ENCODE measurements at regions not wholly inside any gene's neighbourhood (a gene's known extent, or its start where the extent isn't known, plus 50 kb on each side); places are given as distances from the start of the nearest gene placed in this dataset.
"Not testable (repeated sequence)": the region's sequence is repeated elsewhere in the genome, so short reads cannot be mapped to it uniquely, and the experiment has no call there.

GRCh38 chr6:85128781-85129180 is 321.1 kb upstream of the NT5E start:
- no peak for DNase-seq
- intact Hi-C loops (cut with DNase I; ENCODE audit: low total_unique reads): loop anchor here (5.0 to 10.0 kb wide), 3 partner anchors 194 to 724 kb away; no protein-coding TSS in a partner anchor
- Histone ChIP-seq H3K27me3 (no peaks in the 10 kb centered on the region), H3K9me3 (no peaks in the 10 kb centered on the region), H3K4me1 (peaks cover 0 to 20% (median 4%) of the 10 kb centered on the region in 4 donors), H3K4me3 (no peak overlapping the region), H3K36me3 (no peaks in the 10 kb centered on the region), H3K27ac (no peak overlapping the region)
- TF ChIP-seq CTCF (IDR thresholded peaks at IDR 0.05): no peak

- not testable (repeated sequence) for H3K9me3 ChIP-seq, DNase-seq, H3K27ac ChIP-seq, H3K27me3 ChIP-seq, H3K36me3 ChIP-seq, H3K4me3 ChIP-seq
- intact Hi-C loops (cut with DNase I; ENCODE audit: low total_unique reads): loop anchor here (5.0 to 10.0 kb wide), 3 partner anchors 194 to 723 kb away; no protein-coding TSS in a partner anchor
- H3K4me1 ChIP-seq: peaks cover 0 to 18% (median 4%) of the 10 kb centered on the region in 4 donors
Measured at GRCh38 chr6:85128256-85128655, 321.6 kb upstream of the NT5E start.

- peaks cover 0 to 18% (median 4%) of the 10 kb centered on the region in 4 donors for H3K4me1 ChIP-seq
Measured at GRCh38 chr6:85127696-85128243, 322.1 kb upstream of the NT5E start.

GRCh38 chr6:85127168-85127498 is 322.8 kb upstream of the NT5E start:
- TF ChIP-seq CTCF (IDR thresholded peaks at IDR 0.05): no peak
- no peaks in the 10 kb centered on the region for H3K9me3 ChIP-seq
- H3K36me3 ChIP-seq: no peaks in the 10 kb centered on the region
- intact Hi-C loops (cut with DNase I; ENCODE audit: low total_unique reads): loop anchor here (5.0 to 10.0 kb wide), 3 partner anchors 195 to 722 kb away; no protein-coding TSS in a partner anchor
- no peak overlapping the region for H3K27ac ChIP-seq
- peaks cover 0 to 18% (median 4%) of the 10 kb centered on the region in 4 donors for H3K4me1 ChIP-seq
- H3K27me3 ChIP-seq: no peaks in the 10 kb centered on the region
- H3K4me3 ChIP-seq: no peak overlapping the region
- DNase-seq: no peak

More at GRCh38 chr6:85127696-85128243, 322.1 kb upstream of the NT5E start:
- intact Hi-C loops (cut with DNase I; ENCODE audit: low total_unique reads): loop anchor here (5.0 to 10.0 kb wide), 3 partner anchors 195 to 723 kb away; no protein-coding TSS in a partner anchor
- no peaks in the 10 kb centered on the region for H3K9me3 ChIP-seq
- DNase-seq: no peak
- no peaks in the 10 kb centered on the region for H3K27me3 ChIP-seq
- no peaks in the 10 kb centered on the region for H3K36me3 ChIP-seq
- no peak overlapping the region for H3K4me3 ChIP-seq
- no peak for TF ChIP-seq CTCF (IDR thresholded peaks at IDR 0.05)
- H3K27ac ChIP-seq: no peak overlapping the region

- TF ChIP-seq CTCF (IDR thresholded peaks at IDR 0.05): peak; percentile 71 to 75
- Histone ChIP-seq H3K9me3 (no peaks in the 10 kb centered on the region), H3K4me3 (peak overlapping the region; percentile 21 to 28), H3K27ac (peak overlapping the region in 1 of 2 donors; percentile 19), H3K27me3 (no peaks in the 10 kb centered on the region), H3K4me1 (peaks cover 0 to 18% (median 4%) of the 10 kb centered on the region in 4 donors), H3K36me3 (no peaks in the 10 kb centered on the region)
- intact Hi-C loops (cut with DNase I; ENCODE audit: low total_unique reads): loop anchor here (5.0 to 10.0 kb wide), 3 partner anchors 196 to 722 kb away; no protein-coding TSS in a partner anchor
- peak; percentile 57 to 81 for DNase-seq
Measured at GRCh38 chr6:85126485-85127167, 323.3 kb upstream of the NT5E start.

- intact Hi-C loops (cut with DNase I; ENCODE audit: low total_unique reads): loop anchor here (5.0 to 10.0 kb wide), 3 partner anchors 197 to 721 kb away; no protein-coding TSS in a partner anchor
- H3K36me3 ChIP-seq: no peaks in the 10 kb centered on the region
- DNase-seq: no peak
Measured at GRCh38 chr6:85125526-85125925, 324.4 kb upstream of the NT5E start.

More at GRCh38 chr6:85125526-85125925, 324.4 kb upstream of the NT5E start:
- TF ChIP-seq CTCF (IDR thresholded peaks at IDR 0.05): no peak
- Histone ChIP-seq H3K4me1 (peaks cover 0 to 12% (median 4%) of the 10 kb centered on the region in 4 donors), H3K9me3 (no peaks in the 10 kb centered on the region), H3K4me3 (no peak overlapping the region), H3K27me3 (no peaks in the 10 kb centered on the region), H3K27ac (no peak overlapping the region)

All from tibial artery (tissue), 4 donors.